ENCODE measurements at regions not wholly inside any gene's neighbourhood (a gene's known extent, or its start where the extent isn't known, plus 50 kb on each side); places are given as distances from the start of the nearest gene placed in this dataset.

- WGBS (ENCODE audit: low lambda C conversion rate): 81% methylated on average over 3 of the region's 3 CpGs
Measured at GRCh38 chr15:69804786-69805185, 292.9 kb downstream of the TLE3 start.

GRCh38 chr15:69805248-69805953 is 292.3 kb downstream of the TLE3 start:
- Histone ChIP-seq H3F3A (replicated peaks; ENCODE audit: insufficient read depth) (no peaks in the 10 kb centered on the region), H3K9me2 (no peaks in the 10 kb centered on the region), H3K9me3 (no peaks in the 10 kb centered on the region), H3K4me3 (ENCODE audit: low read depth in 2 of 2, low read length in 1 of 2) (no peak overlapping the region), H3K9ac (no peak overlapping the region), H3K4me1 (ENCODE audit: control insufficient read depth in 1 of 2, insufficient read depth in 2 of 2, low read depth in 1 of 2, low read length in 1 of 2) (no peaks in the 10 kb centered on the region), H3K27ac (ENCODE audit: low read depth in 2 of 2, low read length in 1 of 2) (no peak overlapping the region), H3K27me3 (ENCODE audit: insufficient read depth) (no peaks in the 10 kb centered on the region), H4K20me1 (ENCODE audit: insufficient read depth) (no peaks in the 10 kb centered on the region), H3K36me3 (replicated peaks in 1 of 2; ENCODE audit: control insufficient read depth in 1 of 2, insufficient read depth in 2 of 2, low read length in 1 of 2) (no peaks in the 10 kb centered on the region), H3K79me2 (ENCODE audit: insufficient read depth) (no peaks in the 10 kb centered on the region), H3K4me2 (no peak overlapping the region), H2AFZ (ENCODE audit: low read depth) (no peak overlapping the region)
- TF ChIP-seq JUND (IDR thresholded peaks at IDR 0.05): no peak
- TF ChIP-seq SMC3 (IDR thresholded peaks at IDR 0.05; ENCODE audit: low read depth, low read length): no peak
- no peak for TF ChIP-seq MXI1 (IDR thresholded peaks at IDR 0.05; ENCODE audit: low read depth, low read length)
- TF ChIP-seq RAD21 (IDR thresholded peaks at IDR 0.05; ENCODE audit: low read length): no peak
- no peak for TF ChIP-seq REST (IDR thresholded peaks at IDR 0.05; ENCODE audit: low read depth, low read length)
- CTCF ChIA-PET: no interaction called here
- POLR2A ChIA-PET: no interaction called here
- DNase-seq: no peak
- 66% methylated on average over 8 of the region's 9 CpGs for WGBS (ENCODE audit: low lambda C conversion rate)

More at GRCh38 chr15:69804786-69805185, 292.9 kb downstream of the TLE3 start:
- H3K9me3 ChIP-seq: no peaks in the 10 kb centered on the region
- no peaks in the 10 kb centered on the region for H4K20me1 ChIP-seq (ENCODE audit: insufficient read depth)
- no peaks in the 10 kb centered on the region for H3K36me3 ChIP-seq (replicated peaks in 1 of 2; ENCODE audit: control insufficient read depth in 1 of 2, insufficient read depth in 2 of 2, low read length in 1 of 2)
- H3K9ac ChIP-seq: no peak overlapping the region
- no peaks in the 10 kb centered on the region for H3K9me2 ChIP-seq
- no peaks in the 10 kb centered on the region for H3K79me2 ChIP-seq (ENCODE audit: insufficient read depth)
- no peaks in the 10 kb centered on the region for H3K27me3 ChIP-seq (ENCODE audit: insufficient read depth)
- TF ChIP-seq ZBTB33 (IDR thresholded peaks at IDR 0.05; ENCODE audit: borderline replicate concordance, low read depth) (no peak), FOSL2 (IDR thresholded peaks at IDR 0.05; ENCODE audit: borderline replicate concordance, low read depth) (no peak), FOXM1 (IDR thresholded peaks at IDR 0.05; ENCODE audit: low read depth) (no peak), GABPA (IDR thresholded peaks at IDR 0.05; ENCODE audit: low read depth) (no peak), TCF12 (IDR thresholded peaks at IDR 0.05) (no peak), EP300 (IDR thresholded peaks at IDR 0.05; ENCODE audit: borderline replicate concordance in 1 of 2, low read depth in 1 of 2, low read length in 1 of 2) (no peak), EZH2phosphoT487 (IDR thresholded peaks at IDR 0.05; ENCODE audit: borderline replicate concordance, low read depth) (no peak), NRF1 (IDR thresholded peaks at IDR 0.05; ENCODE audit: low read depth, low read length) (no peak), USF2 (IDR thresholded peaks at IDR 0.05; ENCODE audit: borderline replicate concordance, low read depth, low read length) (no peak), MXI1 (IDR thresholded peaks at IDR 0.05; ENCODE audit: low read depth, low read length) (no peak), FOXJ3 (CRISPR knock-in tag; IDR thresholded peaks at IDR 0.05) (no peak), GATA2 (CRISPR knock-in tag; IDR thresholded peaks at IDR 0.05) (no peak), RCOR1 (IDR thresholded peaks at IDR 0.05; ENCODE audit: low read length) (no peak), NFIC (IDR thresholded peaks at IDR 0.05; ENCODE audit: borderline replicate concordance) (no peak), POLR2AphosphoS5 (IDR thresholded peaks at IDR 0.05; ENCODE audit: low read depth, low read length) (no peak)
- no peak for DNase-seq
- H3F3A ChIP-seq (replicated peaks; ENCODE audit: insufficient read depth): no peaks in the 10 kb centered on the region
- no peaks in the 10 kb centered on the region for H3K4me1 ChIP-seq (ENCODE audit: control insufficient read depth in 1 of 2, insufficient read depth in 2 of 2, low read depth in 1 of 2, low read length in 1 of 2)
- no peak overlapping the region for H2AFZ ChIP-seq (ENCODE audit: low read depth)
- no peak overlapping the region for H3K4me2 ChIP-seq
- no peak overlapping the region for H3K27ac ChIP-seq (ENCODE audit: low read depth in 2 of 2, low read length in 1 of 2)
- ChIA-PET CTCF (no interaction called here), POLR2A (no interaction called here)
- H3K4me3 ChIP-seq (ENCODE audit: low read depth in 2 of 2, low read length in 1 of 2): no peak overlapping the region

Measured in SK-N-SH (cell line).